Fibroblast of lung (primary cell): ENCODE measurements at regions not wholly inside any gene's neighbourhood (a gene's known extent, or its start where the extent isn't known, plus 50 kb on each side); places are given as distances from the start of the nearest gene placed in this dataset.

Source experiments
- EZH2 ChIP-seq: IDR thresholded peaks from 2 replicates; pipeline ENCODE4 v1.5.1; 2012; ENCODE audit warnings: low read length, control low read depth, mild to moderate bottlenecking; ENCODE audit errors: missing control alignments
- TF ChIP-seq, protein P1 (sequence below), 2 donors: IDR thresholded peaks in 1 of 2; conservative IDR thresholded peaks in 1 of 2; 1 replicate in 1 of 2; 2 replicates in 1 of 2; pipeline ENCODE4 v1.5.1; 2011 to 2012; ENCODE audit warnings: low read length in 2 of 2, control low read depth in 1 of 2, inconsistent platforms in 1 of 2, low read depth in 1 of 2, mild to moderate bottlenecking in 1 of 2

DNA sequence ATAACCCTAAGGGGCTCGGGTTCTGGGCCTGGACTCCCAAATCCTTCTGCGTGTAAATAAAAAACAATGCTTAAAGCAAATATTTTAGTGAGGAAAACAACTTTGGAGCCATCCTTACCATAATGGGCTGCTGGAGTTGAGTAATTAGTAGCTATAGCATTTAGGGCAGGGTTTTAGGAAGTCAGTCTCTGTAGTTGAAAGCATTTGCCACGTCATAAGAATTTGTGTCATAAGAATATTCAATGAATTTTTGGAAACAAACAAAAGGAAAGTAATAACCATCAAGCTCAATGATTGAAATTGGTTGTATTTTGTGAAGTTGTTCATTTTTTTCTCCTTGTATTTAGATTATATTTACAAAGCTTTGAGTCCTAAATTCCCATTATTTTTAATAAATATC is 114.8 kb upstream of the ELL2 start:
- TF ChIP-seq, protein P1, sequence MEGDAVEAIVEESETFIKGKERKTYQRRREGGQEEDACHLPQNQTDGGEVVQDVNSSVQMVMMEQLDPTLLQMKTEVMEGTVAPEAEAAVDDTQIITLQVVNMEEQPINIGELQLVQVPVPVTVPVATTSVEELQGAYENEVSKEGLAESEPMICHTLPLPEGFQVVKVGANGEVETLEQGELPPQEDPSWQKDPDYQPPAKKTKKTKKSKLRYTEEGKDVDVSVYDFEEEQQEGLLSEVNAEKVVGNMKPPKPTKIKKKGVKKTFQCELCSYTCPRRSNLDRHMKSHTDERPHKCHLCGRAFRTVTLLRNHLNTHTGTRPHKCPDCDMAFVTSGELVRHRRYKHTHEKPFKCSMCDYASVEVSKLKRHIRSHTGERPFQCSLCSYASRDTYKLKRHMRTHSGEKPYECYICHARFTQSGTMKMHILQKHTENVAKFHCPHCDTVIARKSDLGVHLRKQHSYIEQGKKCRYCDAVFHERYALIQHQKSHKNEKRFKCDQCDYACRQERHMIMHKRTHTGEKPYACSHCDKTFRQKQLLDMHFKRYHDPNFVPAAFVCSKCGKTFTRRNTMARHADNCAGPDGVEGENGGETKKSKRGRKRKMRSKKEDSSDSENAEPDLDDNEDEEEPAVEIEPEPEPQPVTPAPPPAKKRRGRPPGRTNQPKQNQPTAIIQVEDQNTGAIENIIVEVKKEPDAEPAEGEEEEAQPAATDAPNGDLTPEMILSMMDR (conservative IDR thresholded peaks at IDR 0.05 in 1 of 2, IDR thresholded peaks at IDR 0.05 in 1 of 2; ENCODE audit: low read depth in 1 of 2, low read length in 2 of 2) = no peak
- no peak for TF ChIP-seq EZH2
